Hematopoietic multipotent progenitor cell treated with erythropoietin and hydrocortisone succinate and interleukin-3 and kit ligand, for 15 days (in vitro differentiated cells): ENCODE measurements at regions not wholly inside any gene's neighbourhood (a gene's known extent, or its start where the extent isn't known, plus 50 kb on each side); places are given as distances from the start of the nearest gene placed in this dataset.
A peak's percentile ranks its signal among the peaks of the same experiment; 100 is the strongest.

Experiments used
- DNase-seq: peaks from one replicate; pipeline ENCODE4 v3.0.0-alpha.2; 2015; ENCODE audit warnings: low spot score

- no peak for DNase-seq
Observed at GRCh38 chr7:112882991-112883390, 92.8 kb upstream of the TMEM168 start.

GRCh38 chr7:112882511-112882910 lies 92.3 kb upstream of the TMEM168 start:
- no peak for DNase-seq

- DNase-seq = no peak
Observed at GRCh38 chr7:112882022-112882421, 91.8 kb upstream of the TMEM168 start.

- no peak for DNase-seq
Observed at GRCh38 chr7:112880818-112881418, 90.7 kb upstream of the TMEM168 start.

- DNase-seq = no peak
Observed at GRCh38 chr7:112877691-112878460, 87.7 kb upstream of the TMEM168 start.

GRCh38 chr7:112876877-112877276 lies 86.7 kb upstream of the TMEM168 start:
- DNase-seq = no peak

GRCh38 chr7:112874909-112875308 lies 84.7 kb upstream of the TMEM168 start:
- DNase-seq = no peak

- no peak for DNase-seq
Observed at GRCh38 chr7:112873831-112874553, 83.8 kb upstream of the TMEM168 start.

GRCh38 chr7:112869111-112869774 lies 79.0 kb upstream of the TMEM168 start:
- DNase-seq = peak; percentile 66

GRCh38 chr7:112868609-112869008 lies 78.4 kb upstream of the TMEM168 start:
- no peak for DNase-seq

- no peak for DNase-seq
Observed at GRCh38 chr7:112866424-112866823, 76.2 kb upstream of the TMEM168 start.

GRCh38 chr7:112864380-112864779 lies 74.2 kb upstream of the TMEM168 start:
- no peak for DNase-seq

- DNase-seq = no peak
Observed at GRCh38 chr7:112858838-112859237, 68.6 kb upstream of the TMEM168 start.

- DNase-seq = no peak
Observed at GRCh38 chr7:112855227-112855626, 65.0 kb upstream of the TMEM168 start.

- DNase-seq = no peak
Observed at GRCh38 chr7:112854169-112854568, 64.0 kb upstream of the TMEM168 start.

GRCh38 chr7:112853422-112853821 lies 63.2 kb upstream of the TMEM168 start:
- no peak for DNase-seq

GRCh38 chr7:112843151-112843550 lies 53.0 kb upstream of the TMEM168 start:
- DNase-seq = no peak
